Peyer's patch (tissue), 4 donors: ENCODE measurements at regions not wholly inside any gene's neighbourhood (a gene's known extent, or its start where the extent isn't known, plus 50 kb on each side); places are given as distances from the start of the nearest gene placed in this dataset.

Source experiments
- DNase-seq, 3 donors: peaks; one replicate each; pipeline ENCODE4 v3.0.0-alpha.2; 2017 to 2019
- H3K27ac ChIP-seq, 4 donors: fragments of 200-600 bp; sonication (generic); one replicate each; pipeline ENCODE4 v1.5.1; 2016 to 2019
- H3K27me3 ChIP-seq, 2 donors: fragments of 200-600 bp; sonication (generic); one replicate each; pipeline ENCODE4 v1.5.1; 2019
- H3K36me3 ChIP-seq, 3 donors: fragments of 200-600 bp; sonication (generic); one replicate each; pipeline ENCODE4 v1.5.1; 2016 to 2019
- H3K4me1 ChIP-seq, 4 donors: fragments of 200-600 bp; sonication (generic); one replicate each; pipeline ENCODE4 v1.5.1; 2016 to 2019
- H3K4me3 ChIP-seq, 4 donors: fragments of 200-600 bp; sonication (generic); 1 replicate in 3 of 4; 2 replicates in 1 of 4; pipeline ENCODE4 v1.5.1; 2016 to 2019; ENCODE audit warnings: mild to moderate bottlenecking in 1 of 4
- H3K9me3 ChIP-seq, 4 donors: fragments of 200-600 bp; sonication (generic); one replicate each; pipeline ENCODE4 v1.5.1; 2016 to 2019; ENCODE audit warnings: mild to moderate bottlenecking in 1 of 4
- POLR2A ChIP-seq, 2 donors: fragments of 450-650 bp; IDR thresholded peaks; one replicate each; pipeline ENCODE4 v1.5.1; 2017; ENCODE audit warnings: antibody characterized with exemption in 2 of 2, mild to moderate bottlenecking in 2 of 2, moderate library complexity in 2 of 2
- TF ChIP-seq, protein P1 (sequence below), 6 experiments: fragments of 450-650 bp in 4 of 6; fragments of 200-600 bp in 2 of 6; sonication (generic) in 1 of 6; IDR thresholded peaks; one replicate each; pipeline ENCODE4 v1.5.1; 2017 to 2019; ENCODE audit warnings: antibody characterized with exemption in 6 of 6, mild to moderate bottlenecking in 3 of 6, moderate library complexity in 1 of 6

DNA sequence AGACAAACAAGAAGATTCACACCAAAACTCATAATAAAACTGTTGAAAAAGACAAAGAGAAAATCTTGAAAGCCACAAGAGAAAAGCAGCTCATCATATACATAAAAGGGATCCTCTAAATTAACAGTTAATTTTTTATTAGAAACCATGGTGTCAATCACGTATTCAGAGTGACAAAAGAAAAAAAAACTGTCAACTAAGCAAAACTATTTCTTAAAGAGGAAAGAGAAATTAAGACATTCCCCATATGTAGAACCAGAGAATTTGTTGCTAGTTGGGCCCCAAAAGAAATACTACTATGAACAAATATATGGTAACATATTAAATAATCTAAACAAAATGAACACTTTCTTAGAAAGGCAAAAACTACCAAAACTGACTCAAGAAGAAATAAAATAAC is 74.3 kb upstream of the TENT5A start:
- Histone ChIP-seq H3K36me3 (no peaks in the 10 kb centered on the region), H3K27ac (no peak overlapping the region), H3K27me3 (no peaks in the 10 kb centered on the region), H3K4me1 (no peaks in the 10 kb centered on the region), H3K4me3 (no peak overlapping the region), H3K9me3 (no peaks in the 10 kb centered on the region)
- TF ChIP-seq, protein P1, sequence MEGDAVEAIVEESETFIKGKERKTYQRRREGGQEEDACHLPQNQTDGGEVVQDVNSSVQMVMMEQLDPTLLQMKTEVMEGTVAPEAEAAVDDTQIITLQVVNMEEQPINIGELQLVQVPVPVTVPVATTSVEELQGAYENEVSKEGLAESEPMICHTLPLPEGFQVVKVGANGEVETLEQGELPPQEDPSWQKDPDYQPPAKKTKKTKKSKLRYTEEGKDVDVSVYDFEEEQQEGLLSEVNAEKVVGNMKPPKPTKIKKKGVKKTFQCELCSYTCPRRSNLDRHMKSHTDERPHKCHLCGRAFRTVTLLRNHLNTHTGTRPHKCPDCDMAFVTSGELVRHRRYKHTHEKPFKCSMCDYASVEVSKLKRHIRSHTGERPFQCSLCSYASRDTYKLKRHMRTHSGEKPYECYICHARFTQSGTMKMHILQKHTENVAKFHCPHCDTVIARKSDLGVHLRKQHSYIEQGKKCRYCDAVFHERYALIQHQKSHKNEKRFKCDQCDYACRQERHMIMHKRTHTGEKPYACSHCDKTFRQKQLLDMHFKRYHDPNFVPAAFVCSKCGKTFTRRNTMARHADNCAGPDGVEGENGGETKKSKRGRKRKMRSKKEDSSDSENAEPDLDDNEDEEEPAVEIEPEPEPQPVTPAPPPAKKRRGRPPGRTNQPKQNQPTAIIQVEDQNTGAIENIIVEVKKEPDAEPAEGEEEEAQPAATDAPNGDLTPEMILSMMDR (IDR thresholded peaks at IDR 0.05): no peak
- no peak for TF ChIP-seq POLR2A (IDR thresholded peaks at IDR 0.05)
- no peak for DNase-seq

GRCh38 chr6:81822568-81822967 is 70.1 kb upstream of the TENT5A start:
- H3K36me3 ChIP-seq: no peaks in the 10 kb centered on the region
- TF ChIP-seq, protein P1 (IDR thresholded peaks at IDR 0.05): no peak
- TF ChIP-seq POLR2A (IDR thresholded peaks at IDR 0.05): no peak
- no peak overlapping the region for H3K27ac ChIP-seq
- H3K9me3 ChIP-seq: no peaks in the 10 kb centered on the region
- no peak for DNase-seq
- no peak overlapping the region for H3K4me3 ChIP-seq
- no peaks in the 10 kb centered on the region for H3K4me1 ChIP-seq
- no peaks in the 10 kb centered on the region for H3K27me3 ChIP-seq

DNA sequence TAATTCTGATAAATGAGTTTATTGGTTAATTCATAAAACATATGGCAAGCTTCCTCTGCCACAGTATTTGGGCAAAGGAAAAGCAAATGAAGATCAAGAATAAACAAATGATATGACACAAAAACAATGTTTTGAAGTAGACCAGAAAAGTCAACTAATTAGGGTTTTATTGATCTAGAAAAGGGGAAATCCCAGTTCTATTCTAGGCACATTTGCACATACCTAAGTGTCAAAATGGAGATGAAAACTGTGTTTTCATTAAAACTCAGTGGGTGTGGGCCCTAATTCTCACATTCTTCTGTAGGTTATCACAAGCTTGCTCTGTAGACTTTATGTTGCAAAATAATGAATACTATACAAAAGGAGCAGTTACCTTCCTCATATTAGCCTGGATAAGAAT is 69.0 kb upstream of the TENT5A start:
- no peaks in the 10 kb centered on the region for H3K4me1 ChIP-seq
- no peaks in the 10 kb centered on the region for H3K9me3 ChIP-seq
- H3K4me3 ChIP-seq: no peak overlapping the region
- DNase-seq: no peak
- no peaks in the 10 kb centered on the region for H3K27me3 ChIP-seq
- H3K36me3 ChIP-seq: no peaks in the 10 kb centered on the region
- peak overlapping the region in 2 of 4 donors; percentile 8 to 40 for H3K27ac ChIP-seq
- TF ChIP-seq POLR2A (IDR thresholded peaks at IDR 0.05): no peak
- TF ChIP-seq, protein P1 (IDR thresholded peaks at IDR 0.05): no peak

DNA sequence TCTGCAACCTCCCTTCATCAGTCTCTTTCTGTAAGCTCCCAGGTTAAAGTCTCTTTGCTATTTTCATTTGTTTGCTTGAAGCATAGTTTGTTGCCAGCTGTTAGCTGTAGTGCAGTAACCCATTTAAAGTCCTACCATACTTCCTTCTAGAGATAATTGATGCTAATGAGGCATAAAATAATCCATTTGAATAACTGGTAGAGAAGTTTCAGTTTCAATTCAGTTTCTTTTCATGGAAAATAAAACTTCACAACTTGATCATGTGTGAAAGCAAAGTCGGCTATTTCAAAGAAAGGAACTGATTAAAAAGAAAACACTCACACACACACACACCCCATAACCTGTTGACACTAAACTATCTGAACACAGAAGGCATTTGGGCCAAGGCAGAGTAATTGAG is 68.5 kb upstream of the TENT5A start:
- Histone ChIP-seq H3K27me3 (no peaks in the 10 kb centered on the region), H3K9me3 (no peaks in the 10 kb centered on the region), H3K4me3 (peak overlapping the region in 1 of 4 donors; percentile 10), H3K27ac (peak overlapping the region in 2 of 4 donors; percentile 8 to 40), H3K36me3 (no peaks in the 10 kb centered on the region), H3K4me1 (no peaks in the 10 kb centered on the region)
- TF ChIP-seq, protein P1 (IDR thresholded peaks at IDR 0.05): no peak
- TF ChIP-seq POLR2A (IDR thresholded peaks at IDR 0.05): peak in 1 of 2 donors; percentile 1
- DNase-seq: no peak

DNA sequence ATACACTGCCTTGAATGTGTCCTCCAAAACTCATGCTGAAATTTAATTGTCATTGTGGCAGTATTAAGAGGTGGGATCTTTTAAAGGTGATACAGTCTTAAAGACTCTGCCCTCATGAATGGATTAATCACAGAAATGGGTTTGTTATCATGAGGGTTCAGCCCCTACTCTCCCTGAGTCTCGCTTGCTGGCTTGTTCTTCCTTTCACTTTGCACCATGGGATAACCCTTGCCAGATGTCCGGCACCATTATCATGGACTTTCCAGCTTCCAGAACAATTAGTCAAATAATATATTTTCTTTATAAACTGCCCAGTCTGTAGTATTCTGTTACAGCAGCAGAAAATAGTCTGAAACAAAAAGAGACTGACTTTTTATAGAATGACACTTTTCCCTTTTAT is 67.9 kb upstream of the TENT5A start:
- Histone ChIP-seq H3K9me3 (no peaks in the 10 kb centered on the region), H3K4me1 (no peaks in the 10 kb centered on the region), H3K27me3 (no peaks in the 10 kb centered on the region), H3K4me3 (peak overlapping the region in 1 of 4 donors; percentile 10), H3K27ac (peak overlapping the region in 2 of 4 donors; percentile 8 to 40), H3K36me3 (no peaks in the 10 kb centered on the region)
- TF ChIP-seq, protein P1 (IDR thresholded peaks at IDR 0.05): no peak
- TF ChIP-seq POLR2A (IDR thresholded peaks at IDR 0.05): no peak
- DNase-seq: no peak

DNA sequence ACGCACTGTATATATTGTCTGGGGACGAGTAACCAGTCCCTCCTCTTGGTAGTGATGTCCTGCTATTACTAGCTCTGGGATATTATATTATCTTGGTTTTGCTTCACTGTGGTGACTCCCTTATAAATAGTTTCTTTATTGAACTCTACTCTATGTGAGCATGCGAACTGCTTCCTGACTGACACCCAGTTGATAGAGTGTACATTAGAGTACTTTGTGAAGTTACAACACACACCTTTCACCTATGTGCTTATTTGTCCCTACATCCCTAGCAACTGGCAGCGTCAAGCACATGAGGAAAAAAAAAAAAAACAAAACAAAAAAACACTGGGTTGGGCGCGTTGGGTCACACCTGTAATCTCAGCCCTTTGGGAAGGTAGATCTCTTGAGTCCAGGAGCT is 67.3 kb upstream of the TENT5A start:
- no peak for DNase-seq
- H3K27ac ChIP-seq: no peak overlapping the region

More for the DNA sequence above, 67.3 kb upstream of the TENT5A start:
- TF ChIP-seq, protein P1 (IDR thresholded peaks at IDR 0.05): no peak
- no peak for TF ChIP-seq POLR2A (IDR thresholded peaks at IDR 0.05)
- Histone ChIP-seq H3K9me3 (no peaks in the 10 kb centered on the region), H3K4me1 (no peaks in the 10 kb centered on the region), H3K4me3 (no peak overlapping the region), H3K27me3 (no peaks in the 10 kb centered on the region), H3K36me3 (no peaks in the 10 kb centered on the region)
